ENCODE measurements at regions not wholly inside any gene's neighbourhood (a gene's known extent, or its start where the extent isn't known, plus 50 kb on each side); places are given as distances from the start of the nearest gene placed in this dataset.
"Not testable (repeated sequence)": the region's sequence is repeated elsewhere in the genome, so short reads cannot be mapped to it uniquely, and the experiment has no call there.

GRCh38 chr10:29363930-29364329 is 75.1 kb downstream of the LYZL1 start:
- not testable (repeated sequence) for DNase-seq (ENCODE audit: low read depth in 2 of 2)

- not testable (repeated sequence) for DNase-seq (ENCODE audit: low read depth in 2 of 2)
Measured at GRCh38 chr10:29366206-29366605, 77.3 kb downstream of the LYZL1 start.

- no peak for DNase-seq (ENCODE audit: low read depth in 2 of 2)
Measured at GRCh38 chr10:29369419-29369818, 80.5 kb downstream of the LYZL1 start.

GRCh38 chr10:29370097-29371092 is 81.5 kb downstream of the LYZL1 start:
- DNase-seq (ENCODE audit: low read depth in 2 of 2) = no peak

GRCh38 chr10:29372920-29373319 is 84.0 kb downstream of the LYZL1 start:
- DNase-seq (ENCODE audit: low read depth in 2 of 2) = no peak

- DNase-seq (ENCODE audit: low read depth in 2 of 2) = no peak
Measured at GRCh38 chr10:29374162-29374561, 85.3 kb downstream of the LYZL1 start.

GRCh38 chr10:29375888-29376287 is 87.0 kb downstream of the LYZL1 start:
- DNase-seq (ENCODE audit: low read depth in 2 of 2) = no peak

GRCh38 chr10:29377333-29377961 is 88.6 kb downstream of the LYZL1 start:
- DNase-seq (ENCODE audit: low read depth in 2 of 2) = peak; percentile 11 to 38

- DNase-seq (ENCODE audit: low read depth in 2 of 2) = no peak
Measured at GRCh38 chr10:29378106-29378505, 89.2 kb downstream of the LYZL1 start.

- no peak for DNase-seq (ENCODE audit: low read depth in 2 of 2)
Measured at GRCh38 chr10:29379208-29379607, 90.3 kb downstream of the LYZL1 start.

- DNase-seq (ENCODE audit: low read depth in 2 of 2) = not testable (repeated sequence)
Measured at GRCh38 chr10:29379777-29380598, 91.1 kb downstream of the LYZL1 start.

GRCh38 chr10:29380599-29381511 is 92.0 kb downstream of the LYZL1 start:
- not testable (repeated sequence) for DNase-seq (ENCODE audit: low read depth in 2 of 2)

GRCh38 chr10:29386342-29386999 is 97.6 kb downstream of the LYZL1 start:
- peak in 1 of 2 donors; percentile 35 for DNase-seq (ENCODE audit: low read depth in 2 of 2)

- DNase-seq (ENCODE audit: low read depth in 2 of 2) = no peak
Measured at GRCh38 chr10:29387269-29387668, 98.4 kb downstream of the LYZL1 start.

- DNase-seq (ENCODE audit: low read depth in 2 of 2) = not testable (repeated sequence)
Measured at GRCh38 chr10:29388112-29388511, 99.2 kb downstream of the LYZL1 start.

GRCh38 chr10:29389493-29389892 is 100.6 kb downstream of the LYZL1 start:
- no peak for DNase-seq (ENCODE audit: low read depth in 2 of 2)

GRCh38 chr10:29389935-29390334 is 101.1 kb downstream of the LYZL1 start:
- no peak for DNase-seq (ENCODE audit: low read depth in 2 of 2)

- peak in 1 of 2 donors; percentile 47 for DNase-seq (ENCODE audit: low read depth in 2 of 2)
Measured at GRCh38 chr10:29392376-29393021, 103.6 kb downstream of the LYZL1 start.

- no peak for DNase-seq (ENCODE audit: low read depth in 2 of 2)
Measured at GRCh38 chr10:29394321-29394932, 105.6 kb downstream of the LYZL1 start.
